GM12878 (cell line): ENCODE measurements at regions not wholly inside any gene's neighbourhood (a gene's known extent, or its start where the extent isn't known, plus 50 kb on each side); places are given as distances from the start of the nearest gene placed in this dataset.
"Not testable (repeated sequence)": the region's sequence is repeated elsewhere in the genome, so short reads cannot be mapped to it uniquely, and the experiment has no call there.

Experiments used
- SMAD1 ChIP-seq: fragments of 450-650 bp; IDR thresholded peaks from 2 replicates; pipeline ENCODE4 v1.6.1; 2018; ENCODE audit warnings: mild to moderate bottlenecking, low read depth; ENCODE audit not compliant: partially characterized antibody
- YBX1 ChIP-seq: fragments of 450-650 bp; IDR thresholded peaks from 2 replicates; pipeline ENCODE4 v1.6.1; 2016; ENCODE audit warnings: antibody characterized with exemption

- not testable (repeated sequence) for TF ChIP-seq SMAD1, YBX1
Measured at GRCh38 chr9:16299368-16299767, 571.1 kb downstream of the BNC2 start.
